ENCODE measurements at regions not wholly inside any gene's neighbourhood (a gene's known extent, or its start where the extent isn't known, plus 50 kb on each side); places are given as distances from the start of the nearest gene placed in this dataset.
"Not testable (repeated sequence)": the region's sequence is repeated elsewhere in the genome, so short reads cannot be mapped to it uniquely, and the experiment has no call there.

- H3K27ac Mint-ChIP-seq: no peak overlapping the region
- no peak overlapping the region for H3K4me3 Mint-ChIP-seq
- H3K4me1 Mint-ChIP-seq: no peaks in the 10 kb centered on the region
- no peak for DNase-seq
- POLR2A ChIA-PET: no interaction called here
- H3K36me3 Mint-ChIP-seq (ENCODE audit: low read depth): no peaks in the 10 kb centered on the region
- H3K9me3 Mint-ChIP-seq: no peaks in the 10 kb centered on the region
- CTCF ChIA-PET: no interaction called here
- no peaks in the 10 kb centered on the region for H3K27me3 Mint-ChIP-seq
These were observed 341.5 kb downstream of the TMEM38B start for GRCh38 chr9:106035806-106036205.

DNA sequence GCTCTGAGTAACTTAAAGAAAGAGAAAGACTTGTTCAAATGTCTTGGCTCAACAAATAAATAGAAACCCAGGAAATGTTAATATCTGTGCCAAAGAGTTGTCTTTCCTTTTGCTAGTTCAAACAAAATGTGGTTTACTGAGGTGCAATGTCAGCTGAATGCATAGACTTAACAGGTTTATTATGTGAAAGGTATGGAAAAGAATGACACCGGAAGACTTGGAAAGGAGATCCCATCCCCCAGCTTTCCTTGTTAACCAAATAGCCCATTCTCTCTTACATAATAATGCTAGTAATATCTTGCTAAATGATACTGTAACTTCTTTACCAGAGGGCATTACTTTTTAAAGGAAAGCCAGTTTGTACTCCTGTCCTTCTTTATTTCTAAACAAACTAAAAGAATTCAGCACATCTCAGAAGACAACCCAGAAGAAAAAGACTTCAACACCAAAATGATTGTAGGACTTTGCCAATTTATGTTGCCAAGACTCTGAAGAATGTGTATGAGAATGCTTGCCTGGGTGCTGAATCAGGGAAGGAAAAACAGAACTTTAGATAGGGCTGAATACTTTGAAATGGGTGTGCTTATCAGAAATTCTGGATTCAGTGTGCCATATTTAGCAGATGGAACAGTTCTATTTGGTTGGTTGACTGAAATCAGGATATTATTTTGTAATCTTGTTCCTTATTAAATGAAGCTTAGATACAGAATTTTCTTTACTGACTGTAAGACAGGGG is 344.1 kb downstream of the TMEM38B start:
- H3K4me3 Mint-ChIP-seq: no peak overlapping the region
- no peak overlapping the region for H3K27ac Mint-ChIP-seq
- H3K9me3 Mint-ChIP-seq: no peaks in the 10 kb centered on the region
- no peak for DNase-seq
- H3K36me3 Mint-ChIP-seq (ENCODE audit: low read depth): no peaks in the 10 kb centered on the region
- CTCF ChIA-PET: interaction anchor here (0.6 kb wide), 1 partner anchor 20 kb away, joined by 3 read pairs; no protein-coding TSS in a partner anchor
- POLR2A ChIA-PET: no interaction called here
- H3K27me3 Mint-ChIP-seq: no peaks in the 10 kb centered on the region
- H3K4me1 Mint-ChIP-seq: no peaks in the 10 kb centered on the region

GRCh38 chr9:106039151-106039935 is 345.0 kb downstream of the TMEM38B start:
- H3K9me3 Mint-ChIP-seq: no peaks in the 10 kb centered on the region
- DNase-seq: no peak
- H3K4me1 Mint-ChIP-seq: no peaks in the 10 kb centered on the region
- CTCF ChIA-PET: interaction anchor here (0.6 kb wide), 1 partner anchor 19 kb away, joined by 3 read pairs; no protein-coding TSS in a partner anchor
- no peaks in the 10 kb centered on the region for H3K27me3 Mint-ChIP-seq
- no peak overlapping the region for H3K4me3 Mint-ChIP-seq
- no peaks in the 10 kb centered on the region for H3K36me3 Mint-ChIP-seq (ENCODE audit: low read depth)
- POLR2A ChIA-PET: no interaction called here
- no peak overlapping the region for H3K27ac Mint-ChIP-seq

GRCh38 chr9:106041920-106042319 is 347.6 kb downstream of the TMEM38B start:
- H3K27ac Mint-ChIP-seq; DNase-seq; H3K27me3 Mint-ChIP-seq; H3K4me1 Mint-ChIP-seq; CTCF ChIA-PET; H3K36me3 Mint-ChIP-seq (ENCODE audit: low read depth); H3K9me3 Mint-ChIP-seq; H3K4me3 Mint-ChIP-seq; POLR2A ChIA-PET: not testable (repeated sequence)

DNA sequence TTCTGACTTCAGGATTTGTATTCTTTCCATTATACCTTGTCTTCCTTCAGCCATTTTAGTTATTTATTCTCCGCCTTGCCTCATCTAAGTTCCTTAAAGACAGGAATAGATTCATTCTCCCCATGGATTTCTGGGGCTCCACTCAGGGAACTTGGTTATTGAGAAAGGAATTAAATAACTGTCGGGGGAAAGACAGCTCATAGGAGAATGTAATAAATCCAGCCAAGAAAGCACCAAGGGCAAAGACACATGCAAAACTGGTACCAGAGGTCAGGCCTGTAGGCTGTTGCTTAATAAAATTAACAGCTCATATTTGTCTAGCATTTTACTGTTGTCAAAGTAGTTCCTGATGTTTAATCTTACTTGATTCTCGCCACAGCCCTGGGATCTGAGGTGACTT is 357.2 kb downstream of the TMEM38B start:
- no peaks in the 10 kb centered on the region for H3K27me3 Mint-ChIP-seq
- no peak for DNase-seq
- POLR2A ChIA-PET: interaction anchor here (0.6 kb wide), 1 partner anchor 540 kb away, joined by 3 read pairs; no protein-coding TSS in a partner anchor
- H3K27ac Mint-ChIP-seq: no peak overlapping the region
- CTCF ChIA-PET: no interaction called here
- no peaks in the 10 kb centered on the region for H3K9me3 Mint-ChIP-seq
- H3K4me1 Mint-ChIP-seq: no peaks in the 10 kb centered on the region
- H3K4me3 Mint-ChIP-seq: no peak overlapping the region
- no peaks in the 10 kb centered on the region for H3K36me3 Mint-ChIP-seq (ENCODE audit: low read depth)

GRCh38 chr9:106052166-106052565 is 357.8 kb downstream of the TMEM38B start:
- Mint-ChIP-seq H3K9me3 (no peaks in the 10 kb centered on the region), H3K27ac (no peak overlapping the region)
- CTCF ChIA-PET: no interaction called here

DNA sequence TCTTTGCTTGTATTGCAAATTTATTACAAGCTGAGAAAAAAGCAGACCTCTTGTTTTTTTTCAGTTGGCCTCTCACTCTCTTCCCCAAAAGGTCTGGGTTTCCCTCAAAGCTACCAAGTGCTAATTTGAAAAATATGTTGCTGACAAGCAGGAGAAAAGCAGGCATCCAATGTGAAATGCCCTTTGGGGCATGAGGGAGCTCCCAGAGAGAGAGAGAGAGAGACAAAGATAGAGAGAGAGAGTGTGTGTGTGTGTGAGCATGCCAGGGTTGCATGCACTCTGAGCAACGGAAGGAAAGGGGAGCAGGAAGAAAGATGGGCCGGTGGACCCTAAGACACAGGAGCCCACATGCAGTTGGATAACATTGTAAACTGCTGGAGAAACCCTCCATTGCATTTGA is 358.4 kb downstream of the TMEM38B start:
- DNase-seq: no peak
- H3K4me1 Mint-ChIP-seq: no peaks in the 10 kb centered on the region
- no peak overlapping the region for H3K4me3 Mint-ChIP-seq
- H3K36me3 Mint-ChIP-seq (ENCODE audit: low read depth): no peaks in the 10 kb centered on the region
- ChIA-PET CTCF (no interaction called here), POLR2A (no interaction called here)
- H3K27ac Mint-ChIP-seq: no peak overlapping the region
- H3K27me3 Mint-ChIP-seq: no peaks in the 10 kb centered on the region
- H3K9me3 Mint-ChIP-seq: no peaks in the 10 kb centered on the region

More at GRCh38 chr9:106052166-106052565, 357.8 kb downstream of the TMEM38B start:
- no peaks in the 10 kb centered on the region for H3K27me3 Mint-ChIP-seq
- POLR2A ChIA-PET: interaction anchor here (0.6 kb wide), 1 partner anchor 539 kb away, joined by 3 read pairs; no protein-coding TSS in a partner anchor
- no peak overlapping the region for H3K4me3 Mint-ChIP-seq
- H3K36me3 Mint-ChIP-seq (ENCODE audit: low read depth): no peaks in the 10 kb centered on the region
- no peaks in the 10 kb centered on the region for H3K4me1 Mint-ChIP-seq
- DNase-seq: no peak

DNA sequence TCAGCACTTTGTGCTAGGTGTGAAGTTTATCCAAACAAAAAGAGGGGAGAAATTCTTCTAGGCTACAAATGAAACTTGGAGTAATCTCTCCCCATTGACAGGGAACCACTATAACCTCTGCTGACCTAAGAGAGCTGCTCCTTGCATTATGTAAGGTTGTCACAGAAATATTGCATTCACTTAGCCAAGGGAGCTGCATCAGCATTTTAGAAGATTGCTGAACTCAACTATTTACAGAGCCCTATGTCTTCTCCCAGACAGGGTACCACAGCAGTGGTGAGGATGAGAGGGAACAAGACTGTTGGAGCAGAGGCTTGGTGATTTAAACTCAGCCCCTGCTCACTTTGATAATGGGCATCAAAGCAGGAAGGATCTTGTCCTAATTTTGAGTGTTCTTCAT is 362.0 kb downstream of the TMEM38B start:
- Mint-ChIP-seq H3K4me3 (no peak overlapping the region), H3K27me3 (no peaks in the 10 kb centered on the region), H3K9me3 (peaks cover 3% of the 10 kb centered on the region), H3K4me1 (no peaks in the 10 kb centered on the region), H3K36me3 (ENCODE audit: low read depth) (no peaks in the 10 kb centered on the region), H3K27ac (no peak overlapping the region)
- ChIA-PET CTCF (no interaction called here), POLR2A (no interaction called here)
- DNase-seq: no peak

GRCh38 chr9:106058460-106058859 is 364.1 kb downstream of the TMEM38B start:
- ChIA-PET POLR2A (no interaction called here), CTCF (interaction anchor here (0.7 kb wide), 1 partner anchor 20 kb away, joined by 3 read pairs; no protein-coding TSS in a partner anchor)
- no peaks in the 10 kb centered on the region for H3K27me3 Mint-ChIP-seq
- no peak overlapping the region for H3K27ac Mint-ChIP-seq
- no peaks in the 10 kb centered on the region for H3K36me3 Mint-ChIP-seq (ENCODE audit: low read depth)
- no peak for DNase-seq
- H3K4me3 Mint-ChIP-seq: no peak overlapping the region
- peaks cover 3% of the 10 kb centered on the region for H3K9me3 Mint-ChIP-seq
- H3K4me1 Mint-ChIP-seq: no peaks in the 10 kb centered on the region

- Mint-ChIP-seq H3K27me3 (no peaks in the 10 kb centered on the region), H3K27ac (no peak overlapping the region), H3K4me3 (no peak overlapping the region), H3K9me3 (peaks cover 3% of the 10 kb centered on the region), H3K4me1 (no peaks in the 10 kb centered on the region), H3K36me3 (ENCODE audit: low read depth) (no peaks in the 10 kb centered on the region)
- ChIA-PET POLR2A (no interaction called here), CTCF (no interaction called here)
- DNase-seq: no peak
These were observed 365.5 kb downstream of the TMEM38B start for GRCh38 chr9:106059886-106060285.

- H3K4me3 Mint-ChIP-seq: no peak overlapping the region
- H3K36me3 Mint-ChIP-seq (ENCODE audit: low read depth): no peaks in the 10 kb centered on the region
- no peak overlapping the region for H3K27ac Mint-ChIP-seq
- POLR2A ChIA-PET: no interaction called here
- no peak for DNase-seq
- H3K9me3 Mint-ChIP-seq: peaks cover 3% of the 10 kb centered on the region
- CTCF ChIA-PET: no interaction called here
- H3K4me1 Mint-ChIP-seq: no peaks in the 10 kb centered on the region
- no peaks in the 10 kb centered on the region for H3K27me3 Mint-ChIP-seq
These were observed 366.5 kb downstream of the TMEM38B start for GRCh38 chr9:106060885-106061284.

DNA sequence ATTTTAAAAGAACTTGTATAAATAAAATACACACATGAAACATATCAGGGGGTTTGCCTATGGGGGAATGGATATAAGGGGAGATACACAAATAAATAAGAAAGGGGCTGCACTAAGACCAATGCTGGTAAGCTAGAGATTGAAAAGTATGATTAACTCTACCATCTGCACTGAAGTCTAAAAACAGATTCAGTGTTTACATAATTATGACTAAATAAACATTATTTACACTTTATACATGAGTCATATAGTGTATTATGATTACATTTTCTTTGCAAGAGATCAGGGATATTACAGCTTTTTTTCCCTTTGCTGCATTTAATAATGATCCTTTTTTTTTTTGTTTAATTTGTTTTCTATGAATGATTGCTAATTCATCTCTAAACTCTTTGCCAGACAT is 367.9 kb downstream of the TMEM38B start:
- no peak for DNase-seq
- ChIA-PET POLR2A (no interaction called here), CTCF (no interaction called here)
- H3K9me3 Mint-ChIP-seq: peaks cover 3% of the 10 kb centered on the region
- no peaks in the 10 kb centered on the region for H3K27me3 Mint-ChIP-seq
- H3K36me3 Mint-ChIP-seq (ENCODE audit: low read depth): no peaks in the 10 kb centered on the region
- H3K4me1 Mint-ChIP-seq: no peaks in the 10 kb centered on the region
- H3K27ac Mint-ChIP-seq: no peak overlapping the region
- no peak overlapping the region for H3K4me3 Mint-ChIP-seq

GRCh38 chr9:106065136-106065535 is 370.8 kb downstream of the TMEM38B start:
- Mint-ChIP-seq H3K4me1 (no peaks in the 10 kb centered on the region), H3K36me3 (ENCODE audit: low read depth) (no peaks in the 10 kb centered on the region), H3K27me3 (no peaks in the 10 kb centered on the region), H3K4me3 (no peak overlapping the region), H3K27ac (no peak overlapping the region), H3K9me3 (no peaks in the 10 kb centered on the region)
- POLR2A ChIA-PET: no interaction called here
- CTCF ChIA-PET: no interaction called here
- no peak for DNase-seq

Data from activated CD4-positive, alpha-beta T cell treated with anti-CD3 and anti-CD28 coated beads, Interleukin-2, amount 10 ng/mL, durations not matched to agents 7 days and 5 days (primary cell).